COLO829 (cell line): ENCODE measurements at regions not wholly inside any gene's neighbourhood (a gene's known extent, or its start where the extent isn't known, plus 50 kb on each side); places are given as distances from the start of the nearest gene placed in this dataset.

Experiments used
- DNase-seq: peaks from one replicate; pipeline ENCODE4 v3.0.0; 2012; ENCODE audit warnings: low spot score

GRCh38 chr11:91860661-91861060, 364.0 kb upstream of the FAT3 start:
- no peak for DNase-seq

GRCh38 chr11:91859666-91860065, 365.0 kb upstream of the FAT3 start:
- no peak for DNase-seq

GRCh38 chr11:91857179-91857578, 367.4 kb upstream of the FAT3 start:
- no peak for DNase-seq

- DNase-seq: no peak
These were observed 369.8 kb upstream of the FAT3 start for GRCh38 chr11:91854780-91855179.

DNA sequence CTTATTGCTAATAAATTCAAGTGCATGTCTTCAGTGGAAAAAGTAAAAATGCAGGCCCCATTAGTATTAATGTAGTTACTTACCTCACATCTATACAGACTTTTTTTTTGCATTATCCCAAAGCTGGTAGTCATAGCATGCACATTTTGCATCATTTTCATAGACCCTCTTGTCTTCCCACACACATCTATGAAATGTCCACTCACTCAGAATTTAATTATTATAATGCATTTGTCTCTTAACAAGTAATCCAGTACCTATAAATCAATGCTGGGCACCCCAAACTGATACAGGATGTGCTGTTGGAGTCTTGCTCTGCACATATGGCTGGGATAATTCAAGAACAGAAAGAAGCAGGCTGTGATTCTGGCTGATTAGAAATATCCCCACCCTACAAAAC, 370.4 kb upstream of the FAT3 start:
- DNase-seq: no peak

GRCh38 chr11:91851908-91852307, 372.7 kb upstream of the FAT3 start:
- no peak for DNase-seq

- no peak for DNase-seq
These were observed 373.9 kb upstream of the FAT3 start for GRCh38 chr11:91850533-91851275.

GRCh38 chr11:91850021-91850420, 374.6 kb upstream of the FAT3 start:
- no peak for DNase-seq

DNA sequence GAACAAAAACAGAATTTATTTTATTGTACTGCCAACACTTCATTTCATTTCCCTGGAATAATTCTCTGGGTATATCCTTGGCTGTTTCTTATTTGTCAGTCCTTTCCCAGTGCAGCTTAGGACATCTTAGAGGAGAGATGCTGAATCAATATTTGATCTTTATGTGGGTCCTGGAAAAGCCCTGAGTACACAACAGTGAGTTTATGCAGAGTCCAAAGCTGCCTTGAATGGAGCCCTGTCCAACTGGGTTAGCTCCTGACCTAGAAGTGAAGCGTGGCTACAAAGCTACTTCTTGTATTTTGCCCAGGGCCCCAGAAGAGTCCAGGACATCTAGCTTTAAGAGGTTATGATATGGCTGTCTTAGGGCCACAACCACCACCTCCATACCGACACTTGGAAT, 378.0 kb upstream of the FAT3 start:
- no peak for DNase-seq

DNA sequence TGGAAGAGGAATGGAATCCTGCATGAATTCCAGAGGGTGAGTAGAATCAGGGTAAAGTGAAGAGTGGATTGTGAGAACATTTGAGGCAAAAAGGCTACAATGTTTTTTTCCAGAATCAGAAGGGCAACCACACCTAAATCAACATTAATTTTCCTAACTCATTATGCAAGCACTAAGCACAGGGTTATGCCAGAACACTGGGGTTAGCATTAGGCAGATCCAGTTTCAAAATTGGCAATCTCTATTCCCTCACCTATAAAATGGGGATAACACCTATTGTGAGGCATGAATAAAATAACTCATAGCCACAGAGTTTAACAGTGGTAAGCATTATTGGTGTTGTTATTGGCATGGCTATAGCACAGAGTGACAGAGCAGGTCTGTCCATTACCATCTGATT, 378.6 kb upstream of the FAT3 start:
- DNase-seq: no peak

- DNase-seq: no peak
These were observed 383.9 kb upstream of the FAT3 start for GRCh38 chr11:91840640-91841240.

DNA sequence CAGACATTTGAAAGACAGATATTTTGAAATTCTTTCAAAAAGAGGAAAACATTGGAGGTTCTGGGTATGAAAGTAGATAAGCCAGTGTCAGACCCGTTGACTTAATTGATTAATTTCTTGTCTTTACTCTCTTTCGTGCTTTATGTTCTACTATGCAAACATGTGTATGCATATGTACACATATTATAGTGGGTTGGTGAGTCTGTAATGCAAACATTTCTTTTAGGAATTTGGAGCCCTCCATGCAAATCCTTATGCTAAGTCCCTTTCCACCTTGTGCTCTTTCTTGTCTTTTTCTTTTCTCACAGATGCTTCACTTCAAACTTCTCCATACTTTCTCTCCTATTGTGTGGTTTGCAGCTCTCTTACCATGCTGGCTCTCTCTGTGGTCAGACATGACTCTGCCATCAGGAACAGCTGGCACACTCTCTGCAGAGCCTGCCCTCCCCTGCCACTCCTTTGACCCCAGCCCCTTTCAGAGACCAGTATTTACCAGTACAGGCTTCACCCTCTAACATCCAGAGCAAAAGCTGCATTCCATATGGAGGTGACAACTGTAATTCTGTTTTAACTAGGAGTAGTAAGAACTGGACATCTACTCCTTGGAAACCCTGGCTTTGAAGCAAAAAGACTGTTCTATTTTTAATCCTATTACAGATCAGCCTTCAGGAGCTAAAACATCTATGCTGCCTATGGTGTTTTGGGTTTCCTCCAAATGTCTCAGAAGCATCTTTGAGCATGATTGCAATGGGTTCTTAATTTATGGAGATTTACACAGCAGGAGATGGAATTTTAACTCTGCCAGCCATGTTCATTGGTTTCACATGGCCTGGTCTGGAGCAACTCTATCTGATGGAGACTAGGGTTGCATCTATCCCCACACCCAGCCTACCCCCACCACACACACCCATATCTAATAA, 386.9 kb upstream of the FAT3 start:
- DNase-seq: no peak

- DNase-seq: no peak
These were observed 389.5 kb upstream of the FAT3 start for GRCh38 chr11:91835051-91835560.

GRCh38 chr11:91828901-91829300, 395.7 kb upstream of the FAT3 start:
- no peak for DNase-seq

DNA sequence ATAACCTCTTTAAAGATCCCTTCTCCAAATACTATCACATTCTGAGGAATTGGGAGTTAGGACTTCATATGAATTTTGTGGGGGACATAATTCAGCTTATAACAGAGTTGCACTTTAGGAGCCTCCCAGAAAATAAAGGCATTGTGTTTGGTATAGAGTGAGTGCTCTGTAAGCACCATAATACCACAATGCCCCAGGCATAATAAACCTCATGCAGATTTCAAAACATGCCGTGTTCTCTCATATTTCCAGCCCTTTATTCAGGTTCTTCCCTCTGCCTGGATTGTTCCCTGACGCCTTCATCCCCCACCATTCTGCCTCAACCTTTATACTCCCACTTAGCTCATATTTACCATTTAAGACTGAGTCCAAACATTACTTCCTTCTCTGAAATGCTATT, 398.8 kb upstream of the FAT3 start:
- DNase-seq: no peak

DNA sequence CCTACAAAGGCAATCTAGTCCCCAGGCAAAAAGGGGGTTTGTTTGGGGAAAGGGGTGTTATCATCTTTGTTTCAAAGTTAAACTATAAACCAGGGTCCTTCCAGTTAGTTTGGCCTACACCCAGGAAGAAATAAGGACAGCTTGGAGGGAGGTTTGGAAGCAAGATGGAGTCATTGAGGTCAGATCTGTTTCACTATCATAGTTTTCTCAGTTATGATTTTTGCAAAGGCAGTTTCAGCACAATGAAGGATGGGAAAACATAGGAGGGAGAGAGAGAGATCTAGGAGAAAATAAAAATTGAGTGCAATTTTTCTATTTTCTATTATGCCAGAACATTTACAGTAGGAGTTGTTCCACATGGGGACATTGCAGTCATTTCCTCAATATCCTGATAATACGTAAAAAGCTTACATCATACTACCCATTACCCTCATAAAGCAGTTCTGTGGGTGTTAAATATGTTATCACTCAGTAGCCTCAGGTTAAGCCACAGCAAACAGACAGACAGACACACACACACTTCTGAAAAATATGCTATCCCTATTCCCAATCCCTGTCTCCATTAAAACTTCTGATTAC, 401.3 kb upstream of the FAT3 start:
- DNase-seq: no peak

GRCh38 chr11:91822805-91823204, 401.8 kb upstream of the FAT3 start:
- no peak for DNase-seq

GRCh38 chr11:91820709-91821108, 403.9 kb upstream of the FAT3 start:
- DNase-seq: no peak

GRCh38 chr11:91819777-91820176, 404.8 kb upstream of the FAT3 start:
- DNase-seq: no peak

DNA sequence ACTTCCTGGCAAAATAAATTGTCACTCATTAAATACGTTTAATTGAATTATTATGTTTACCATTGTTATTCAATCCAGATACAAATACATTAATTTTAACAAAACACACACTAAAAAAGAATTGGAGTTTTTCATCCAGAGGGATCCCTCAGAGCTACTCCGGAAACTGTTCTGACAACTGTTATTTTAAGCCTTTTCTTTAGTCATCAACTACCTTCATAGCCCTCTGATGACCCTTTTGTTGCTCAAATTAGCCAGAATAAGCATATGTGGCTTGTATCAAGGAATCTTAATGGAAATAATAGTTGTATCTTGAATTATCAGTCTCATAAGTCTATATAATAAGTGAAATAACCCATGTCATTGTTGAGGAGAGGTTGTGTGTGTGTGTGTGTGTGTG, 405.4 kb upstream of the FAT3 start:
- DNase-seq: no peak

GRCh38 chr11:91817996-91818395, 406.6 kb upstream of the FAT3 start:
- no peak for DNase-seq

- DNase-seq: no peak
These were observed 411.4 kb upstream of the FAT3 start for GRCh38 chr11:91813263-91813662.
